GM12892 (cell line): ENCODE measurements at regions not wholly inside any gene's neighbourhood (a gene's known extent, or its start where the extent isn't known, plus 50 kb on each side); places are given as distances from the start of the nearest gene placed in this dataset.

Source experiments
- POLR2A ChIP-seq: IDR thresholded peaks from 2 replicates; pipeline ENCODE4 v1.6.1; 2011; ENCODE audit warnings: low read depth, low read length, control low read depth
- POLR2AphosphoS5 ChIP-seq: IDR thresholded peaks from 2 replicates; pipeline ENCODE4 v1.6.1; 2011; ENCODE audit warnings: low read depth, low read length, control low read depth
- TAF1 ChIP-seq: IDR thresholded peaks from 2 replicates; pipeline ENCODE4 v1.6.1; 2011; ENCODE audit warnings: low read depth, mild to moderate bottlenecking, control low read depth, low read length, borderline replicate concordance

DNA sequence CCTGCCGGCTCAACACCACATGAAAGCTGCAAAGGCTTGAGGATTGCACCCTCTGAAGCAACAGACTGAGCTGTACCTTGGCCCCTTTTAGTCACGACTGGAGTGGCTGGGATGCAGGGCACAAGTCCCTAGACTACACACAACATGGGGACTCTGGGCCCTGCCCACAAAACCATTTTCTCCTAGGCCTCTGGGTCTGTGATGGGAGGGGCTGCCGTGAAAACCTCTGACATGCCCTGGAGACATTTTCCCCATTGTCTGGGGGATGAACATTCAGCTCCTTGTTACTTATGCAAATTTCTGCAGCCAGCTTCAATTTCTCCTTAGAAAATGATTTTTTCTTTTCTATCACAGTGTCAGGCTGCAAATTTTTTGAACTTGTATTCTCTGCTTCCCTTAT, 123.5 kb upstream of the SMARCAD1 start:
- TF ChIP-seq POLR2A (no peak), POLR2AphosphoS5 (no peak), TAF1 (no peak)
